Effector memory CD4-positive, alpha-beta T cell (primary cell): ENCODE measurements at regions not wholly inside any gene's neighbourhood (a gene's known extent, or its start where the extent isn't known, plus 50 kb on each side); places are given as distances from the start of the nearest gene placed in this dataset.

ENCODE experiments used
- DNase-seq, 3 donors: peaks; one replicate each; pipeline ENCODE4 v3.0.0-alpha.2; 2020
- H3K27ac ChIP-seq: 2 replicates; pipeline ENCODE4 v1.7.0; 2013; ENCODE audit warnings: mild to moderate bottlenecking, low read length, moderate library complexity; ENCODE audit not compliant: insufficient read depth, poor library complexity, severe bottlenecking
- H3K27me3 ChIP-seq: replicated peaks from 2 replicates; pipeline ENCODE4 v1.7.0; 2013; ENCODE audit warnings: mild to moderate bottlenecking, low read length; ENCODE audit not compliant: insufficient read depth, control insufficient read depth, poor library complexity, severe bottlenecking
- H3K36me3 ChIP-seq: 2 replicates; pipeline ENCODE4 v1.7.0; 2013; ENCODE audit warnings: mild to moderate bottlenecking, low read length, moderate library complexity; ENCODE audit not compliant: control insufficient read depth, insufficient read depth
- H3K4me1 ChIP-seq: 2 replicates; pipeline ENCODE4 v1.7.0; 2013; ENCODE audit warnings: low read length, mild to moderate bottlenecking; ENCODE audit not compliant: control insufficient read depth, insufficient read depth, poor library complexity, severe bottlenecking
- H3K4me3 ChIP-seq: 2 replicates; pipeline ENCODE4 v1.7.0; 2013; ENCODE audit warnings: low read length, low read depth, mild to moderate bottlenecking; ENCODE audit not compliant: insufficient read depth, poor library complexity, severe bottlenecking
- H3K9me3 ChIP-seq: 2 replicates; pipeline ENCODE4 v1.7.0; 2013; ENCODE audit warnings: mild to moderate bottlenecking, low read length, moderate library complexity; ENCODE audit not compliant: control insufficient read depth

DNA sequence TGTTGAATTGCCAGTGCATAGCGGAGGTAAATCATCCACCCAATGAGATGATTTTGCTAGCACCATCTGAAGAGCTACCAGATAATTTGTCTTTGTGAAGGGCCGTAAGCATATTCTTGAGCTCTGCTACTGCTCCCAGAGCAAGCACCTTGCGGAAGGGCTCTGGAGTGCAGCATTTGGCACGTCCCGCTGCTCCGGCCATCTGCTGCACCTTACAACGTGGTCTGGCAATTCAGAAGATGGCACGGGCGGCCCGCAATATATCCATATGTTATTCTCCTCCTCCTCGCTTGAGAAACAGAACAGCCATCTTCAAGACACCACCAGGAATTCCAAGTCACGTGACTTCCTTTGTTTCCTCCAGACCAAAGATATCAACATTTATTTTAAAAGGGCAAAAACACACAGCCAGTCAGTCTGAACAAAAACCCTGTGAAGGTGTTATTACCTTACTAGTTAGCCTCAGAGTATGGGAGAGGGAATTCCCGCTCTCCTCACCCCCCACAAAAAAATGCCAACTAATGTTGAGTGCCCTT, 1095.7 kb upstream of the TENM3 start:
- no peak overlapping the region for H3K4me3 ChIP-seq
- no peaks in the 10 kb centered on the region for H3K4me1 ChIP-seq
- DNase-seq: no peak
- no peaks in the 10 kb centered on the region for H3K27me3 ChIP-seq
- H3K9me3 ChIP-seq: no peaks in the 10 kb centered on the region
- no peak overlapping the region for H3K27ac ChIP-seq
- H3K36me3 ChIP-seq: no peaks in the 10 kb centered on the region

GRCh38 chr4:181148470-181148869, 1094.7 kb upstream of the TENM3 start:
- Histone ChIP-seq H3K27me3 (no peaks in the 10 kb centered on the region), H3K9me3 (no peaks in the 10 kb centered on the region), H3K4me1 (no peaks in the 10 kb centered on the region), H3K4me3 (no peak overlapping the region), H3K36me3 (no peaks in the 10 kb centered on the region), H3K27ac (no peak overlapping the region)
- no peak for DNase-seq

DNA sequence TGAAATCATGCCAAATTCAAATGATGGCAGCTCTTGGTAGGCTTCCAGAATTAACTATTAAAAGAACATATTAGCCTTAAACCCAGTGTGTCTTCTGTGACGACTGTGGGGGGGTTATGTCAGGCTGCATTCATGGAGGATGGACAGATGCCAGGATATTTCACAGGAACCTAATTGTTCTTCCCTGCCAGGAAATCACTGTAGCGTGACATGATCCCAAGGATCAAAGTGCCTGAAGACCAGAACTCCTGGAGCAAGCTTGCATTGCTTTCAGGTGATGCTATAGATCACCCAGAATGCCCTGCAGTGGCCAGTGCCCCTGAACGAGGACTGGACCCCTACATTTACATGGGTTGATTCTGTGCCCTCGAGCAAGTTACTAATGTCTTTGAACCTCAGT, 1093.0 kb upstream of the TENM3 start:
- no peaks in the 10 kb centered on the region for H3K27me3 ChIP-seq
- no peaks in the 10 kb centered on the region for H3K36me3 ChIP-seq
- H3K27ac ChIP-seq: no peak overlapping the region
- H3K9me3 ChIP-seq: no peaks in the 10 kb centered on the region
- DNase-seq: no peak
- H3K4me3 ChIP-seq: no peak overlapping the region
- H3K4me1 ChIP-seq: no peaks in the 10 kb centered on the region

- no peak overlapping the region for H3K27ac ChIP-seq
- H3K4me3 ChIP-seq: no peak overlapping the region
- no peaks in the 10 kb centered on the region for H3K27me3 ChIP-seq
- H3K36me3 ChIP-seq: no peaks in the 10 kb centered on the region
- no peak for DNase-seq
- no peaks in the 10 kb centered on the region for H3K4me1 ChIP-seq
- H3K9me3 ChIP-seq: no peaks in the 10 kb centered on the region
These were observed 1091.3 kb upstream of the TENM3 start for GRCh38 chr4:181151856-181152255.

DNA sequence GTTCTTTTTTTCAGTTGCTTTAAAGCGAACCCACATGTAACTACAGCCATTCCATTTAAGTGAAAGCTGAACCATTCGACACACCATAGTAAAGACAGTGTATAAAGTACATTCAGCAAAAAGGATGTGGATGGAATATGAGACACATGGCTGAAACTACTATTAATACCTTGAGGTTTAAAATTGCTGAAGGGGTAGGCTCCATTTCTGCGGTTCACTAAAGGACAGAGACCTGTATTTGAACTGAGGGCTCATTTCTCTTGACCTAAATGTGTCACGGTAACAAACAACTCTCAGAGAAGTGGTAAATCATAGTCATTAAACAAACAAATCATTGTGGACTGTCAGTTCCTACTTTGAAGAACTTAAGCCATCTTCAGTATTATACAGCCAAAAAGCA, 1085.6 kb upstream of the TENM3 start:
- no peak for DNase-seq
- Histone ChIP-seq H3K9me3 (no peaks in the 10 kb centered on the region), H3K36me3 (no peaks in the 10 kb centered on the region), H3K4me3 (no peak overlapping the region), H3K4me1 (no peaks in the 10 kb centered on the region), H3K27ac (no peak overlapping the region), H3K27me3 (no peaks in the 10 kb centered on the region)

DNA sequence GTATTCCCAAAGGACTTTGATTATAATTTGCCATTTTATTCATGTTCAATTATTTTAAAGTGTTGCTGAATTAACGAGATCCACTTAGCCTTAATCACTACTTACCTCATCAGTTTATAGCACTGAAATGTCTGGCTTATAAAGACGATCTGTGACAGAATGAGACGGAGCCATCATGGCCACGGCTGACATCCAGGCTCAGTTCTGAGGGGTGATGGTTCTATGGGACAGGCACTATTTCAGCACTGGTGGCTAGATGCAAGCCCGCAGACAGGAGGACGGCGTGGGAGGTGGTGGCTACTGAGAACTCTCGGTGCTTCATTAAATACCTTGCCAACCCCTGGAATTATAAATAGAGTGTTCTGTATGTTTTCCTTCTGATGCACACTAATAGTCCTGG, 1084.2 kb upstream of the TENM3 start:
- DNase-seq: no peak
- no peak overlapping the region for H3K27ac ChIP-seq
- H3K4me1 ChIP-seq: no peaks in the 10 kb centered on the region
- no peaks in the 10 kb centered on the region for H3K27me3 ChIP-seq
- H3K4me3 ChIP-seq: no peak overlapping the region
- no peaks in the 10 kb centered on the region for H3K36me3 ChIP-seq
- no peaks in the 10 kb centered on the region for H3K9me3 ChIP-seq

GRCh38 chr4:181161669-181162068, 1081.5 kb upstream of the TENM3 start:
- H3K4me3 ChIP-seq: no peak overlapping the region
- H3K36me3 ChIP-seq: no peaks in the 10 kb centered on the region
- no peak for DNase-seq
- H3K4me1 ChIP-seq: no peaks in the 10 kb centered on the region
- H3K27me3 ChIP-seq: no peaks in the 10 kb centered on the region
- no peak overlapping the region for H3K27ac ChIP-seq
- H3K9me3 ChIP-seq: no peaks in the 10 kb centered on the region

- Histone ChIP-seq H3K4me3 (no peak overlapping the region), H3K9me3 (no peaks in the 10 kb centered on the region), H3K36me3 (no peaks in the 10 kb centered on the region), H3K27me3 (no peaks in the 10 kb centered on the region), H3K4me1 (no peaks in the 10 kb centered on the region), H3K27ac (no peak overlapping the region)
- no peak for DNase-seq
These were observed 1080.9 kb upstream of the TENM3 start for GRCh38 chr4:181162266-181162665.

- Histone ChIP-seq H3K9me3 (no peaks in the 10 kb centered on the region), H3K4me3 (no peak overlapping the region), H3K27me3 (no peaks in the 10 kb centered on the region), H3K4me1 (no peaks in the 10 kb centered on the region), H3K27ac (no peak overlapping the region), H3K36me3 (no peaks in the 10 kb centered on the region)
- DNase-seq: no peak
These were observed 1080.5 kb upstream of the TENM3 start for GRCh38 chr4:181162676-181163075.

GRCh38 chr4:181166742-181167399, 1076.3 kb upstream of the TENM3 start:
- H3K4me1 ChIP-seq: no peaks in the 10 kb centered on the region
- DNase-seq: no peak
- no peaks in the 10 kb centered on the region for H3K9me3 ChIP-seq
- no peak overlapping the region for H3K27ac ChIP-seq
- H3K36me3 ChIP-seq: no peaks in the 10 kb centered on the region
- no peaks in the 10 kb centered on the region for H3K27me3 ChIP-seq
- no peak overlapping the region for H3K4me3 ChIP-seq
